Right ventricle myocardium inferior (tissue), 1 donor: ENCODE measurements at regions not wholly inside any gene's neighbourhood (a gene's known extent, or its start where the extent isn't known, plus 50 kb on each side); places are given as distances from the start of the nearest gene placed in this dataset.

Experiments used
- ATAC-seq: fragments of 200-7000 bp; cut with Tn5 transposase; one replicate; pipeline ENCODE4 v1.9.1; 2020; ENCODE audit warnings: mild to moderate bottlenecking, moderate library complexity
- DNase-seq: peaks from one replicate; pipeline ENCODE4 v3.0.0; 2021; ENCODE audit errors: missing footprints
- intact Hi-C: fragments of 100-400 bp; cut with DNase I; formaldehyde crosslinking; loops from one replicate; pipeline ENCODE4 v1.11.0; 2022
- donor health status: DM: no; HTN: yes; CAD: no; lungs with severe emphysema.

GRCh38 chr18:34548120-34548972 is 161.8 kb upstream of the DTNA start:
- no peak for ATAC-seq
- intact Hi-C loops, result no loop called here
- DNase-seq, result no peak

- intact Hi-C loops, result no loop called here
- no peak for DNase-seq
- no peak for ATAC-seq
Measured at GRCh38 chr18:34548973-34549294, 161.2 kb upstream of the DTNA start.

DNA sequence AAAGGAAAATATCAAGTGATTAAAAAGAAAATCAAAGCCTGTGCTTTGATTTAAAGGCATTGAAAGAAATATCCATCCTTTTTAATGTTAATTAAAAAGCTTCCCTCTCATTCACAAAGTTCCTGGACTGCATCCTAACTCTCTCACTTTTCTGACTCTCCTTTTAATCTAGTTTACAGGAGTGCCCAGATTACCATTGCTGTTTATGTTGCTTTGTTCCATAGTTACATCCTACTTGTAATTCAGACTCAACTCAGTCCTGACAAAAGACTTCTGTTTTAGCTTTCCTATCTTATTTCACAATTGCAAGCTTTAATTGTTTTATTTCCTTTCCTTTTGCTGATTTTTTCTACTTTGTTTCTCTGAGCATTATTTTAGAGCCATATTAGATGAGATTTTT is 160.7 kb upstream of the DTNA start:
- ATAC-seq (no peak), DNase-seq (no peak)
- intact Hi-C loops, result no loop called here

DNA sequence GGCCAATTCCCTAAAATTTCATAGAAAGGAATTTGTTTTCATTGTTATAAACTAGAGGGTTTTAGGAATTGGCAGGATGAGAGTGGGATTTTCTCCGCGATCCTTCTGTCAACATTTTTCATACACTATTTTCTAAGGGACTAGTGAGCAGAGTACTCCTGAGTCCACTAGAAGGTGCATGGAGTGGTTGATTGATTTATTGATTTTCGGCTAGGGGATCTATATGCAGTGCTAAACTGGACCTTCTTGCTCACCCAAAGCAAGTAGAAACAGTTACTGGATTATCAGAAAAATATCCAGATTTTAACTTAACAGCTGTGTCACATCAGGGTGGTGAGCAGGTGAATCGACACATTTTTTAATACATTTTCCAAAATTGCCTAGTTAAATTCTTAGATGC is 159.9 kb upstream of the DTNA start:
- DNase-seq (no peak), ATAC-seq (no peak)
- intact Hi-C loops, result no loop called here

DNA sequence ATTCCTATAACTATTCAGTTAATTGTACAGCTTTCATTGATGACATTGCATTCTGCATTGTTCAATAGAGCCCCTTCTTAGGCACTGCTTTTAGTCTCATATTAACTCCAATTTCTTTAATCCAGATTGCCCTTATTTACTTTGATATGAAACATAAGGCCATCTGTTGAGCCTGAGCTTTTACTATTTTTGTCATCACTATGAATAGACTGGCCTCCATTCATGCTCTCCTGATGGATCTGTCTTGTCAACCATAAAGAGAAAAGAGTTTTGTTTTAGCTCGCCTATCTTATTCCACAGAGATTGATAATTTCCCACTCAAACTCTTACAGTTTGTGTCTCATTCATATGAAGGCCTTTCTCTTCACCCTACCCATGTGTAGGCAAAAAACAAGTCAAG is 159.2 kb upstream of the DTNA start:
- DNase-seq, result no peak
- intact Hi-C loops, result no loop called here
- peak; percentile 44 for ATAC-seq

GRCh38 chr18:34551824-34552223 is 158.3 kb upstream of the DTNA start:
- DNase-seq (no peak), ATAC-seq (no peak)
- intact Hi-C loops, result no loop called here

DNA sequence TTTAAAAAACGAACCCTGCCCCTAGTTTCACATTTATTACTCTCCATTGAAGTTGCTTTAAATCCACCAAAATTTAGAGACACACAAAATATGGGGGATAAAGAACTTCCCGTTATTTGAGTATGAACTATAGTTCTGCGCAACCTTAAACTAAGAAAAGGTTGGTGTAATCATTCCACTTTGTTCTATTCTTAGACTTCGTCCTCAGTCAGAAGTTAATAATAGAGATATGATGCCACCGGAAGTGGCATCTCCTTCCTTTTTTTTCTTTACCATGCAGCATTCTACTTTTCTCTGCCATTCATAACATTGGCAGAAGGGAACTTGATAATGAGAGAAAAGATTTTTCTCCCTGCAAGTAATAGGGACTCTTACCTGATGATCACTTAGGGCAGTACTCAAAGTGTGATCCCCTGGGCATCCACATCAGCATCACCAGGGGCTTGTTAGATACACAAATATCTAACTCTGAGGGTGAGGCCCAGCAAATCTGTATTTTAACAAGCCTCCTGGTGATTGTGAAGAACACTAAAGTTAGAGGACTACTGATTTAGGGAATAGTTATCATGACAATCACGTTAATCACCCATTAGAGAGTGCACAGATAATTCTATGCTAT is 147.7 kb upstream of the DTNA start:
- intact Hi-C loops, result no loop called here
- DNase-seq (no peak), ATAC-seq (peak; percentile 59)

DNA sequence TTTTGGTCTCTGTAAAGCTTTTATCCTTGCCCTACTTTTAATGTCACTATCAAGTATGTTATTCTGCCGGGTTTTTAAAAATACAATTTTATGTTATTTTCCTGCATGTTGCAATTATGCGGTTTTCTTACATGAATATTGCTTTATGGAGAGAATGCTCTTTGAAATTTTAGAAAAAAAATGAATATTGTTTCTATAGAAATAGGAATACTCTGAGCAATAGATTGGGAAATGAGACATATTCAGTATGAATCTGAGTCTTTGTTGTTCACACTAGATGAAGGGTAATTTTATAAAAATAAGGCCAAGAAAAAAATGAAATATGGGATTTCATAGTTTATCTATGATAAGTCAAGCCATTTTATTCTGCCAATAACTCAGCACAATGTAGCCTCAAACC is 142.2 kb upstream of the DTNA start:
- ATAC-seq (no peak), DNase-seq (no peak)
- intact Hi-C loops, result no loop called here

- no peak for ATAC-seq
- DNase-seq, result no peak
- intact Hi-C loops, result no loop called here
Measured at GRCh38 chr18:34576622-34577021, 133.5 kb upstream of the DTNA start.

DNA sequence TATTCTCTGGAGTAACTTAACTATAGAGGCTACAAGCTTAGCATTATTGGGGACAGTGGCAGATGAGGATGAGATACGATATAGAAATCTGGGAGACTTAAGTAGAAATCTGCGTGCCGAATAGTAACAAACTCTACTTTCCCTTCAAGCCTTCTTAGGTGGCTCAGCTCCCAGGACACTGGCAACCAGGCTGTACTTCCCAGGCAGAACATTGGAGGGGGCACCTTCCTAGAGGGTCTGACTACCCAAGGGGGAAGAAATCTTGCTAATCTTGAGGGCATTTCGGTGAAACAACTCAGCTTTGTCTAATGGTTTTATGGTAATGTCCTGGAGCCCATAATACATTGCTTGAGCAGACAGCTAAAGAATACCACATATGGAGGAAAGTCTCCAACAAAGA is 126.2 kb upstream of the DTNA start:
- intact Hi-C loops, result no loop called here
- DNase-seq, result no peak
- ATAC-seq, result no peak

DNA sequence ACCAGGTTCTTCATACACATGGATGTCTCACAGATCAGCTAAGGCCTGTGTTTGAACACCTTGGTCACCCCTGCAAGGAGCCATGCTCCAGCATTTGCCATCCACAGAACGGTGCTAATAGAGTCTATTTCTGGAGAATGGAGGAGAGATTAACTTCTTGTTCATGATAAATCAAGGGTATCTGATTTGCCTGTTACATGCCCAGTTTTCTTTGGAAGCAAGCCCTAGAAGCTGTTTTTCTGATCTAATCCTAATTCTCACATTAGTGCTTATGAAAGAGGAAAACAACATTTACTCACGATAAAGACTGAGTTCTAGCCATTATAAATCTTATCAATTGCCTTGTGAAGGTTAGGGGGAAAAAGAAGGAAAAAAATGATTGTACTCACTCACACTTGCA is 119.6 kb upstream of the DTNA start:
- ATAC-seq, result no peak
- intact Hi-C loops, result loop anchor here (5.0 kb wide), 3 partner anchors 52 to 197 kb away; no protein-coding TSS in a partner anchor

GRCh38 chr18:34591920-34592444 is 118.1 kb upstream of the DTNA start:
- no peak for ATAC-seq
- intact Hi-C loops, result loop anchor here (2.0 to 5.0 kb wide), 4 partner anchors 50 to 195 kb away; no protein-coding TSS in a partner anchor
- DNase-seq, result no peak

More for the DNA sequence above, 119.6 kb upstream of the DTNA start:
- DNase-seq, result no peak

- intact Hi-C loops, result loop anchor here (2.0 to 5.0 kb wide), 4 partner anchors 50 to 195 kb away; no protein-coding TSS in a partner anchor
- DNase-seq (no peak), ATAC-seq (no peak)
Measured at GRCh38 chr18:34592481-34592880, 117.6 kb upstream of the DTNA start.

DNA sequence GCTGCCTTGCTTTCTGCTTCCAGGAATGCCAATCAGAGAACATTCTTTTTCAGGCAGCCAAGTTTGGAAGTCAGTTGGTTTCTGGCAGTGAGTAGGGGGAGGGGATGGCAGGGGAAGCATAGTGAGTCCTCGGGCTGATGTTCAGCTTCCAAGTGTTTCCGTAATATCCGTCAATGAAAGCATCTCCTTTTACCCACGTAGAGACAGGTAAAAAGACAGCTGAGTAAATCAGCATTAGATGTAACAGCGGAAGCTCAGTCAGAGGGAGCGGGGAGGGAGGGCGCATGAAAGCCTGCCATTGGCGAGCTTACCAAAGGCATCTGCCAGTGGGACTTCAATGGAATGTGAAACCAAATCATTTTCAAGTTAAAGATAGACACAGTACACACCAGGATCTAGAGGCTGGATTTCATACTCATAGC is 117.1 kb upstream of the DTNA start:
- DNase-seq (no peak), ATAC-seq (peak; percentile 91)
- intact Hi-C loops, result loop anchor here (2.0 to 5.0 kb wide), 4 partner anchors 49 to 194 kb away; no protein-coding TSS in a partner anchor

GRCh38 chr18:34594266-34594665 is 115.8 kb upstream of the DTNA start:
- intact Hi-C loops, result loop anchor here (2.0 to 5.0 kb wide), 4 partner anchors 48 to 193 kb away; no protein-coding TSS in a partner anchor
- no peak for DNase-seq
- ATAC-seq, result no peak

- intact Hi-C loops, result loop anchor here (2.0 kb wide), 1 partner anchor 65 kb away; no protein-coding TSS in a partner anchor
- ATAC-seq (no peak), DNase-seq (no peak)
Measured at GRCh38 chr18:34595690-34596089, 114.4 kb upstream of the DTNA start.

GRCh38 chr18:34598120-34598635 is 111.9 kb upstream of the DTNA start:
- intact Hi-C loops, result no loop called here
- no peak for DNase-seq
- ATAC-seq, result no peak

GRCh38 chr18:34600158-34600557 is 109.9 kb upstream of the DTNA start:
- intact Hi-C loops, result no loop called here
- no peak for DNase-seq
- ATAC-seq, result no peak

GRCh38 chr18:34600874-34601656 is 109.0 kb upstream of the DTNA start:
- intact Hi-C loops, result no loop called here
- no peak for DNase-seq
- ATAC-seq, result peak; percentile 23
